Neural cell (in vitro differentiated cells): ENCODE measurements at regions not wholly inside any gene's neighbourhood (a gene's known extent, or its start where the extent isn't known, plus 50 kb on each side); places are given as distances from the start of the nearest gene placed in this dataset.
"Not testable (repeated sequence)": the region's sequence is repeated elsewhere in the genome, so short reads cannot be mapped to it uniquely, and the experiment has no call there.

Experiments used
- CTCF ChIP-seq: fragments of 450-650 bp; IDR thresholded peaks from 2 replicates; pipeline ENCODE4 v1.5.1; 2014; ENCODE audit warnings: antibody characterized with exemption, mild to moderate bottlenecking, moderate library complexity; ENCODE audit not compliant: poor library complexity, severe bottlenecking
- EP300 ChIP-seq: fragments of 450-650 bp; conservative IDR thresholded peaks from 2 replicates; pipeline ENCODE4 v1.6.1; 2014; ENCODE audit warnings: antibody characterized with exemption, mild to moderate bottlenecking, moderate library complexity; ENCODE audit not compliant: poor library complexity, severe bottlenecking

DNA sequence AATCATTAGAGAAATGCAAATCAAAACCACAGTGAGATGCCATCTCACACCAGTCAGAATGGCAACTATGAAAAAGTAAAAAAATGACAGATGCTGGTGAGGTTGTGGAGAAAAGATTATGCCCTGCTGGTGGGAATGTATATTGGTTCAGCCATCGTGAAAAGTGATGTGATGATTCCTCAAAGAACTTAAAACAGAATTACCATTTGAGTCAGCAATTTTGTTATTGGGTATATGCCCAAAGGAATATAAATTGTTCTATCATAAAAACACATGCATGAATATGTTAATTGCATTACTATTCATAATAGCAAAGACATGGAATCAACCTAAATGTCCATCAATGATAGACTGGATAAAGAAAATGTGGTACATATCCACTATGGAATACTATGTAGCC is 115.1 kb upstream of the OR4E1 start:
- not testable (repeated sequence) for TF ChIP-seq CTCF, EP300
